Effector memory CD4-positive, alpha-beta T cell (primary cell): ENCODE measurements at regions not wholly inside any gene's neighbourhood (a gene's known extent, or its start where the extent isn't known, plus 50 kb on each side); places are given as distances from the start of the nearest gene placed in this dataset.
"Not testable (repeated sequence)": the region's sequence is repeated elsewhere in the genome, so short reads cannot be mapped to it uniquely, and the experiment has no call there.

Experiments used
- DNase-seq, 3 donors: peaks; one replicate each; pipeline ENCODE4 v3.0.0-alpha.2; 2020
- H3K27ac ChIP-seq: 2 replicates; pipeline ENCODE4 v1.7.0; 2013; ENCODE audit warnings: mild to moderate bottlenecking, low read length, moderate library complexity; ENCODE audit not compliant: insufficient read depth, poor library complexity, severe bottlenecking
- H3K27me3 ChIP-seq: replicated peaks from 2 replicates; pipeline ENCODE4 v1.7.0; 2013; ENCODE audit warnings: mild to moderate bottlenecking, low read length; ENCODE audit not compliant: insufficient read depth, control insufficient read depth, poor library complexity, severe bottlenecking
- H3K36me3 ChIP-seq: 2 replicates; pipeline ENCODE4 v1.7.0; 2013; ENCODE audit warnings: mild to moderate bottlenecking, low read length, moderate library complexity; ENCODE audit not compliant: control insufficient read depth, insufficient read depth
- H3K4me1 ChIP-seq: 2 replicates; pipeline ENCODE4 v1.7.0; 2013; ENCODE audit warnings: low read length, mild to moderate bottlenecking; ENCODE audit not compliant: control insufficient read depth, insufficient read depth, poor library complexity, severe bottlenecking
- H3K4me3 ChIP-seq: 2 replicates; pipeline ENCODE4 v1.7.0; 2013; ENCODE audit warnings: low read length, low read depth, mild to moderate bottlenecking; ENCODE audit not compliant: insufficient read depth, poor library complexity, severe bottlenecking
- H3K9me3 ChIP-seq: 2 replicates; pipeline ENCODE4 v1.7.0; 2013; ENCODE audit warnings: mild to moderate bottlenecking, low read length, moderate library complexity; ENCODE audit not compliant: control insufficient read depth

GRCh38 chr5:125659316-125660023, 763.7 kb upstream of the GRAMD2B start:
- Histone ChIP-seq H3K9me3 (no peaks in the 10 kb centered on the region), H3K27me3 (no peaks in the 10 kb centered on the region), H3K4me3 (no peak overlapping the region), H3K36me3 (no peaks in the 10 kb centered on the region), H3K27ac (no peak overlapping the region), H3K4me1 (no peaks in the 10 kb centered on the region)
- no peak for DNase-seq

GRCh38 chr5:125660231-125660895, 762.8 kb upstream of the GRAMD2B start:
- Histone ChIP-seq H3K27me3 (no peaks in the 10 kb centered on the region), H3K4me1 (no peaks in the 10 kb centered on the region)
- no peak for DNase-seq

GRCh38 chr5:125661584-125661983, 761.6 kb upstream of the GRAMD2B start:
- DNase-seq = no peak
- H3K27ac ChIP-seq = no peak overlapping the region
- H3K9me3 ChIP-seq = no peaks in the 10 kb centered on the region
- no peaks in the 10 kb centered on the region for H3K4me1 ChIP-seq
- no peaks in the 10 kb centered on the region for H3K27me3 ChIP-seq
- no peaks in the 10 kb centered on the region for H3K36me3 ChIP-seq
- no peak overlapping the region for H3K4me3 ChIP-seq

More at GRCh38 chr5:125660231-125660895, 762.8 kb upstream of the GRAMD2B start:
- Histone ChIP-seq H3K36me3 (no peaks in the 10 kb centered on the region), H3K27ac (no peak overlapping the region), H3K4me3 (no peak overlapping the region), H3K9me3 (no peaks in the 10 kb centered on the region)

- no peaks in the 10 kb centered on the region for H3K27me3 ChIP-seq
- H3K9me3 ChIP-seq = no peaks in the 10 kb centered on the region
- H3K36me3 ChIP-seq = no peaks in the 10 kb centered on the region
- H3K4me1 ChIP-seq = no peaks in the 10 kb centered on the region
- DNase-seq = no peak
- no peak overlapping the region for H3K4me3 ChIP-seq
- no peak overlapping the region for H3K27ac ChIP-seq
These were observed 754.3 kb upstream of the GRAMD2B start for GRCh38 chr5:125668884-125669283.

GRCh38 chr5:125673359-125673950, 749.8 kb upstream of the GRAMD2B start:
- no peaks in the 10 kb centered on the region for H3K4me1 ChIP-seq
- no peak for DNase-seq
- no peak overlapping the region for H3K27ac ChIP-seq
- no peaks in the 10 kb centered on the region for H3K27me3 ChIP-seq
- no peak overlapping the region for H3K4me3 ChIP-seq
- no peaks in the 10 kb centered on the region for H3K36me3 ChIP-seq
- H3K9me3 ChIP-seq = no peaks in the 10 kb centered on the region

GRCh38 chr5:125679522-125679921, 743.7 kb upstream of the GRAMD2B start:
- no peaks in the 10 kb centered on the region for H3K9me3 ChIP-seq
- no peaks in the 10 kb centered on the region for H3K36me3 ChIP-seq
- no peaks in the 10 kb centered on the region for H3K27me3 ChIP-seq
- DNase-seq = no peak
- H3K27ac ChIP-seq = no peak overlapping the region
- no peak overlapping the region for H3K4me3 ChIP-seq
- no peaks in the 10 kb centered on the region for H3K4me1 ChIP-seq

GRCh38 chr5:125683669-125684068, 739.5 kb upstream of the GRAMD2B start:
- Histone ChIP-seq H3K36me3 (no peaks in the 10 kb centered on the region), H3K27ac (no peak overlapping the region), H3K27me3 (no peaks in the 10 kb centered on the region), H3K9me3 (no peaks in the 10 kb centered on the region), H3K4me1 (no peaks in the 10 kb centered on the region), H3K4me3 (no peak overlapping the region)
- DNase-seq = no peak

GRCh38 chr5:125685771-125686170, 737.4 kb upstream of the GRAMD2B start:
- H3K9me3 ChIP-seq = no peaks in the 10 kb centered on the region
- no peaks in the 10 kb centered on the region for H3K36me3 ChIP-seq
- H3K27me3 ChIP-seq = no peaks in the 10 kb centered on the region
- DNase-seq = no peak
- H3K4me3 ChIP-seq = no peak overlapping the region
- no peak overlapping the region for H3K27ac ChIP-seq
- H3K4me1 ChIP-seq = no peaks in the 10 kb centered on the region

GRCh38 chr5:125691738-125692530, 731.3 kb upstream of the GRAMD2B start:
- H3K4me3 ChIP-seq, H3K4me1 ChIP-seq, H3K9me3 ChIP-seq, DNase-seq, H3K27me3 ChIP-seq, H3K27ac ChIP-seq, H3K36me3 ChIP-seq: not testable (repeated sequence)
